ENCODE measurements at regions not wholly inside any gene's neighbourhood (a gene's known extent, or its start where the extent isn't known, plus 50 kb on each side); places are given as distances from the start of the nearest gene placed in this dataset.

DNA sequence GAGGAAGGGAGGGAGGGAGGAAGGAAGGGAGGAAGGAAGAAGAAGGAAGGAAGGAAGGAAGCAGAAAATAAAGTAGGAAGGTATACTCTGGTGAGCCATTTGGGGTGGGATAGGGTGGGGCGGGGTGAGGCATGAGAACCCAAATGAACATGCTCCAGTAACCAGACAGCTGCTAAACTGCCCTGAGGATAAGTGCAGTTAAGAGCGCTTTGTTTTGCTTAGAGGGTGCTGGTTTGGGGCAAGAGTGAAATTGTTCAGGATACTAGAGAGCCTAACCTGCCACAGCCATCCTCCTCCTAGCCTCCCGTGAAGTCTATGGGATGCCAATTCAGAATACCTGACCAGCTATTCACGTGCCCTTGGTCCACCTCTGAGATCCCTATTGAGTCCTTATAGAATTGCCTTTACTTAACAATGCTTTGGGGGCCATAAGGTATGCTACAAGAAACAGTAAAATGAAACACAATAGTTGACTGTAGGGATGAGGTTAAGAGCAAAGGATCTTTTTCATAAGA lies 59.0 kb upstream of the ATF3 start:
- no TSS peak for BruUV-seq (replicated peaks)
- Histone ChIP-seq H3K4me3 (replicated peaks in 1 of 3; ENCODE audit: insufficient read depth in 1 of 3, low read depth in 1 of 3, low read length in 3 of 3) (no peak overlapping the region), H3K4me2 (ENCODE audit: insufficient read depth, low read length) (no peak overlapping the region), H3K36me3 (ENCODE audit: control insufficient read depth in 2 of 2, extremely low read depth in 1 of 2, insufficient read depth in 2 of 2, low read length in 2 of 2) (no peaks in the 10 kb centered on the region), H3K79me2 (ENCODE audit: control insufficient read depth, insufficient read depth, low read length) (no peaks in the 10 kb centered on the region), H3K9ac (replicated peaks; ENCODE audit: extremely low read depth, insufficient read depth, low read length) (no peak overlapping the region), H3K27me3 (ENCODE audit: control insufficient read depth in 2 of 2, insufficient read depth in 2 of 2, low read length in 2 of 2) (peaks cover 13 to 17% of the 10 kb centered on the region in 2 experiments), H3K9me1 (replicated peaks; ENCODE audit: control insufficient read depth, extremely low read depth, insufficient read depth, low read length) (no peaks in the 10 kb centered on the region), H3K27ac (ENCODE audit: insufficient read depth, low read depth, low read length) (no peak overlapping the region), H3K4me1 (ENCODE audit: control insufficient read depth, extremely low read depth, insufficient read depth, low read length) (no peaks in the 10 kb centered on the region), H2AFZ (ENCODE audit: low read depth, low read length) (no peak overlapping the region), H4K20me1 (replicated peaks; ENCODE audit: control insufficient read depth, extremely low read depth, insufficient read depth, low read length) (no peaks in the 10 kb centered on the region), H3K9me3 (replicated peaks; ENCODE audit: control insufficient read depth, insufficient read depth, low read length) (no peaks in the 10 kb centered on the region)
- intact Hi-C loops (cut with micrococcal nuclease) (no loop called here), dilution Hi-C loops (cut with MboI; ENCODE audit: extremely low pct_ligation_motif_present, low sequenced_read_pairs) (no loop called here)
- ChIA-PET CTCF (interaction anchor here (1.1 kb wide), 1 partner anchor 73 kb away, joined by 3 read pairs; no protein-coding TSS in a partner anchor), POLR2A (no interaction called here)
- DNase-seq (ENCODE audit: low read depth, low spot score) (no peak), FAIRE-seq (no peak)
- no peak for TF ChIP-seq POLR2AphosphoS5 (IDR thresholded peaks at IDR 0.05; ENCODE audit: insufficient read depth, low read depth, low read length)
- no peak for TF ChIP-seq JUN (IDR thresholded peaks at IDR 0.05; ENCODE audit: borderline replicate concordance, insufficient read depth, insufficient read length, low read depth)
- no peak for TF ChIP-seq MYC (IDR thresholded peaks at IDR 0.05; ENCODE audit: low read depth, low read length)
- TF ChIP-seq, protein P1, sequence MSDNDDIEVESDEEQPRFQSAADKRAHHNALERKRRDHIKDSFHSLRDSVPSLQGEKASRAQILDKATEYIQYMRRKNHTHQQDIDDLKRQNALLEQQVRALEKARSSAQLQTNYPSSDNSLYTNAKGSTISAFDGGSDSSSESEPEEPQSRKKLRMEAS (IDR thresholded peaks at IDR 0.05; ENCODE audit: insufficient read depth, insufficient read length) = no peak
- TF ChIP-seq, protein P2, sequence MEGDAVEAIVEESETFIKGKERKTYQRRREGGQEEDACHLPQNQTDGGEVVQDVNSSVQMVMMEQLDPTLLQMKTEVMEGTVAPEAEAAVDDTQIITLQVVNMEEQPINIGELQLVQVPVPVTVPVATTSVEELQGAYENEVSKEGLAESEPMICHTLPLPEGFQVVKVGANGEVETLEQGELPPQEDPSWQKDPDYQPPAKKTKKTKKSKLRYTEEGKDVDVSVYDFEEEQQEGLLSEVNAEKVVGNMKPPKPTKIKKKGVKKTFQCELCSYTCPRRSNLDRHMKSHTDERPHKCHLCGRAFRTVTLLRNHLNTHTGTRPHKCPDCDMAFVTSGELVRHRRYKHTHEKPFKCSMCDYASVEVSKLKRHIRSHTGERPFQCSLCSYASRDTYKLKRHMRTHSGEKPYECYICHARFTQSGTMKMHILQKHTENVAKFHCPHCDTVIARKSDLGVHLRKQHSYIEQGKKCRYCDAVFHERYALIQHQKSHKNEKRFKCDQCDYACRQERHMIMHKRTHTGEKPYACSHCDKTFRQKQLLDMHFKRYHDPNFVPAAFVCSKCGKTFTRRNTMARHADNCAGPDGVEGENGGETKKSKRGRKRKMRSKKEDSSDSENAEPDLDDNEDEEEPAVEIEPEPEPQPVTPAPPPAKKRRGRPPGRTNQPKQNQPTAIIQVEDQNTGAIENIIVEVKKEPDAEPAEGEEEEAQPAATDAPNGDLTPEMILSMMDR (IDR thresholded peaks at IDR 0.05; ENCODE audit: extremely low read depth in 1 of 2, insufficient read depth in 1 of 2, low read depth in 1 of 2, low read length in 2 of 2) = no peak

DNA sequence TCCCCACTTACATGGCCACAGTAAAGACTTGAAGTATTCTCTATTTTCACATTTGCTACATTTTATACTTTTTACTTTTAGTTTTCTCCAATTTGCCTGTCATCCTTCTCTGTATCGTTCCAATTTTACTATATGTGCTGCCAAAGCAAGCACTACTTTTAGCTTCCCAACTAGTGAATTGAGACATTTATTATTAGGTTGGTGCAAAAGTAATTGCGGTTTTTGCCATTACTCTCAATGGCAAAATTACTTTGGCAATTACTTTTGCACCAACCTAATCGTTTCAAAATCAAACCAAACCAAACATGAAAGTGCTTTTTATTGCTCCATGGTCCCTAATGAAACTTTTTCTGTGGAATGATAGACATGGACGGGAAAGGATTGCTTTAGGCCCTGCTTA lies 56.6 kb upstream of the ATF3 start:
- FAIRE-seq (no peak), DNase-seq (ENCODE audit: low read depth, low spot score) (no peak)
- BruUV-seq (replicated peaks) = no TSS peak
- Histone ChIP-seq H3K4me3 (replicated peaks in 1 of 3; ENCODE audit: insufficient read depth in 1 of 3, low read depth in 1 of 3, low read length in 3 of 3) (no peak overlapping the region), H4K20me1 (replicated peaks; ENCODE audit: control insufficient read depth, extremely low read depth, insufficient read depth, low read length) (no peaks in the 10 kb centered on the region), H3K27ac (ENCODE audit: insufficient read depth, low read depth, low read length) (no peak overlapping the region), H3K9me3 (replicated peaks; ENCODE audit: control insufficient read depth, insufficient read depth, low read length) (no peaks in the 10 kb centered on the region), H3K79me2 (ENCODE audit: control insufficient read depth, insufficient read depth, low read length) (no peaks in the 10 kb centered on the region), H3K36me3 (ENCODE audit: control insufficient read depth in 2 of 2, extremely low read depth in 1 of 2, insufficient read depth in 2 of 2, low read length in 2 of 2) (no peaks in the 10 kb centered on the region), H2AFZ (ENCODE audit: low read depth, low read length) (no peak overlapping the region), H3K27me3 (ENCODE audit: control insufficient read depth in 2 of 2, insufficient read depth in 2 of 2, low read length in 2 of 2) (peaks cover 6 to 11% of the 10 kb centered on the region in 2 experiments), H3K4me2 (ENCODE audit: insufficient read depth, low read length) (no peak overlapping the region), H3K9me1 (replicated peaks; ENCODE audit: control insufficient read depth, extremely low read depth, insufficient read depth, low read length) (no peaks in the 10 kb centered on the region), H3K9ac (replicated peaks; ENCODE audit: extremely low read depth, insufficient read depth, low read length) (no peak overlapping the region), H3K4me1 (ENCODE audit: control insufficient read depth, extremely low read depth, insufficient read depth, low read length) (no peaks in the 10 kb centered on the region)
- POLR2A ChIA-PET = no interaction called here
- CTCF ChIA-PET = interaction anchor here (0.5 to 0.9 kb wide), 2 partner anchors 21 to 43 kb away, joined by 3 to 4 read pairs; no protein-coding TSS in a partner anchor
- intact Hi-C loops (cut with micrococcal nuclease) (no loop called here), dilution Hi-C loops (cut with MboI; ENCODE audit: extremely low pct_ligation_motif_present, low sequenced_read_pairs) (no loop called here)
- TF ChIP-seq POLR2A (IDR thresholded peaks at IDR 0.05; ENCODE audit: low read depth, low read length) = no peak
- TF ChIP-seq POLR2AphosphoS5 (IDR thresholded peaks at IDR 0.05; ENCODE audit: insufficient read depth, low read depth, low read length) = no peak
- TF ChIP-seq, protein P1 (IDR thresholded peaks at IDR 0.05; ENCODE audit: insufficient read depth, insufficient read length) = no peak
- no peak for TF ChIP-seq MYC (IDR thresholded peaks at IDR 0.05; ENCODE audit: low read depth, low read length)
- TF ChIP-seq, protein P2 (IDR thresholded peaks at IDR 0.05; ENCODE audit: extremely low read depth in 1 of 2, insufficient read depth in 1 of 2, low read depth in 1 of 2, low read length in 2 of 2) = no peak
- TF ChIP-seq GATA2 (IDR thresholded peaks at IDR 0.05; ENCODE audit: insufficient read depth, insufficient read length, low read depth, low read length) = no peak
- TF ChIP-seq JUN (IDR thresholded peaks at IDR 0.05; ENCODE audit: borderline replicate concordance, insufficient read depth, insufficient read length, low read depth) = no peak
- no peak for TF ChIP-seq EZH2 (IDR thresholded peaks at IDR 0.05; ENCODE audit: borderline replicate concordance, low read depth, low read length, severe bottlenecking)
- no peak for TF ChIP-seq FOS (IDR thresholded peaks at IDR 0.05; ENCODE audit: borderline replicate concordance, insufficient read depth, low read length)

All from endothelial cell of umbilical vein (primary cell).